ENCODE measurements at regions not wholly inside any gene's neighbourhood (a gene's known extent, or its start where the extent isn't known, plus 50 kb on each side); places are given as distances from the start of the nearest gene placed in this dataset.

GRCh38 chr16:48050871-48051270 lies 104.9 kb downstream of the ABCC12 start (continued):
- no peak for TF ChIP-seq ZNF142 (CRISPR knock-in tag; IDR thresholded peaks at IDR 0.05)
- no peak for TF ChIP-seq ZNF792 (CRISPR knock-in tag; IDR thresholded peaks at IDR 0.05)
- no peak for TF ChIP-seq ZNF275 (CRISPR knock-in tag; IDR thresholded peaks at IDR 0.05; ENCODE audit: borderline replicate concordance)
- TF ChIP-seq ZBTB25 (CRISPR knock-in tag; IDR thresholded peaks at IDR 0.05), result no peak
- no peak for TF ChIP-seq RBM39 (IDR thresholded peaks at IDR 0.05; ENCODE audit: low read depth, low read length, poor library complexity, severe bottlenecking)
- TF ChIP-seq TSC22D2 (CRISPR knock-in tag; IDR thresholded peaks at IDR 0.05; ENCODE audit: borderline replicate concordance), result no peak
- no peak for TF ChIP-seq ZUFSP (CRISPR knock-in tag; IDR thresholded peaks at IDR 0.05; ENCODE audit: borderline replicate concordance)
- no peak for TF ChIP-seq ZNF557 (CRISPR knock-in tag; IDR thresholded peaks at IDR 0.05)
- TF ChIP-seq ASH2L (IDR thresholded peaks at IDR 0.05; ENCODE audit: insufficient read length, low read depth, low read length), result no peak
